Prostate gland (tissue), 2 donors: ENCODE measurements at regions not wholly inside any gene's neighbourhood (a gene's known extent, or its start where the extent isn't known, plus 50 kb on each side); places are given as distances from the start of the nearest gene placed in this dataset.

Source experiments
- DNase-seq: peaks from one replicate; pipeline ENCODE4 v3.0.0-alpha.2; 2019; ENCODE audit warnings: low spot score
- H3K27ac ChIP-seq, 2 donors: fragments of 200-600 bp; sonication (generic); 2 replicates each; pipeline ENCODE4 v1.5.1; 2017 to 2019
- H3K27me3 ChIP-seq: fragments of 200-600 bp; sonication (generic); replicated peaks from 2 replicates; pipeline ENCODE4 v1.5.1; 2019; ENCODE audit not compliant: insufficient read depth
- H3K36me3 ChIP-seq, 2 donors: fragments of 200-600 bp; sonication (generic); 1 replicate in 1 of 2; 2 replicates in 1 of 2; pipeline versions ENCODE4 v1.5.1 to v1.8.1; 2017 to 2019
- H3K4me1 ChIP-seq: fragments of 200-600 bp; sonication (generic); replicated peaks from 2 replicates; pipeline ENCODE4 v1.5.1; 2019
- H3K4me3 ChIP-seq, 2 donors: fragments of 200-600 bp; sonication (generic); 2 replicates each; pipeline ENCODE4 v1.5.1; 2017 to 2019
- H3K9me3 ChIP-seq: fragments of 200-600 bp; sonication (generic); 2 replicates; pipeline ENCODE4 v1.5.1; 2017
- CTCF ChIP-seq, 4 experiments: fragments of 200-600 bp in 2 of 4; fragments of 450-650 bp in 2 of 4; sonication (generic) in 2 of 4; IDR thresholded peaks; 1 replicate in 3 of 4; 2 replicates in 1 of 4; pipeline ENCODE4 v1.5.1; 2016 to 2019; ENCODE audit warnings: antibody characterized with exemption in 4 of 4, mild to moderate bottlenecking in 2 of 4, moderate library complexity in 2 of 4
- POLR2A ChIP-seq: fragments of 450-650 bp; IDR thresholded peaks from one replicate; pipeline ENCODE4 v1.6.1; 2016; ENCODE audit warnings: antibody characterized with exemption, mild to moderate bottlenecking
- POLR2AphosphoS5 ChIP-seq: sonication (generic); formaldehyde crosslinking; IDR thresholded peaks from one replicate; pipeline ENCODE4 v1.6.1; 2017; ENCODE audit warnings: antibody characterized with exemption
- WGBS: methylation state at CpG from one replicate; pipeline ENCODE4 v1.1.5; 2018; 5-methylcytosine and 5-hydroxymethylcytosine counted together
- intact Hi-C: fragments of 100-400 bp; cut with DNase I; formaldehyde crosslinking; loops from one replicate; pipeline ENCODE4 v1.14.2; 2022

DNA sequence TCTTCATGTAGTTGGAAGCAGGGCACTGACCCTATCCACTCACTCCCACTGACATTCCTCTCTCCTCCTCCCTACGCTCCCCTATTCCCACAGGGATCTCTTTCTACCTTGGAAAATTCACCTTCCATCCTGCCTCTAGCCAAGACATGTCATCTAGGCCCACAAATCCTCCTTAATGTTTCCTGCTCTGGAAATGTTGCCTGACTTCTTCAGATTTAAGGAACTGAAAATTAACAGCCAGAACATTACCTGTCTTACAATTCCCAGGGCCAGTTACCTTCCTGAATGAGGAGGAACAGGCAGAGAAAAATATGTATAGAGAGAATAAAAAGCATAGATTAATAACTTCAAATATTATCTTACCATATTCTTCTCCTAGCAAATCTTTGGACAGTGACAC is 147.3 kb downstream of the MRPL39 start:
- DNase-seq: no peak
- Histone ChIP-seq H3K9me3 (no peaks in the 10 kb centered on the region), H3K27me3 (no peaks in the 10 kb centered on the region), H3K4me3 (no peak overlapping the region), H3K36me3 (no peaks in the 10 kb centered on the region), H3K4me1 (no peaks in the 10 kb centered on the region), H3K27ac (no peak overlapping the region)
- 94% methylated on average over 1 of the region's 1 CpG for WGBS
- intact Hi-C loops: no loop called here
- TF ChIP-seq POLR2A: no peak

GRCh38 chr21:25459365-25459764 is 147.9 kb downstream of the MRPL39 start:
- no peak overlapping the region for H3K27ac ChIP-seq
- intact Hi-C loops: no loop called here
- H3K4me3 ChIP-seq: no peak overlapping the region
- no peaks in the 10 kb centered on the region for H3K27me3 ChIP-seq
- TF ChIP-seq CTCF (IDR thresholded peaks at IDR 0.05): no peak
- no peak for TF ChIP-seq POLR2A
- TF ChIP-seq POLR2AphosphoS5: no peak
- H3K9me3 ChIP-seq: no peaks in the 10 kb centered on the region
- H3K4me1 ChIP-seq: no peaks in the 10 kb centered on the region
- DNase-seq: no peak
- no peaks in the 10 kb centered on the region for H3K36me3 ChIP-seq

DNA sequence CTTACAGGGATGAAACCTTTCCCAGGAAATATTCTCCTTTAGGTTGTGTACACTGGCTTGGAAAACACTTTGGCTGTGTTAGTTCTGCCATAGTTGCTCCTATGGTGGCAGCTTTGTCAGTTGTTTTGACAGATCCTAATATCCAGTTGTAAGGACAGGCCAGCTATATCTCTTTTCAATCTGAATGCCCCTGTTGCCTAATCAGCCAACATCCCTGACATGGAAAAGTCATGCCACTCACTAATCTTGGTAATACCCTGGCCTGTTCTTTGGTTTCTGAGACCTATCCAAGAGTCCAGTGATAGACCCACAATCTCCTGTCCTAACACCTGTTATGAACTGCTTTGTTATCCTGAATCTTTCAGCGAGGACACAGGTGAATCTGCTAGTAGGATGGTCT is 148.8 kb downstream of the MRPL39 start:
- intact Hi-C loops: no loop called here

DNA sequence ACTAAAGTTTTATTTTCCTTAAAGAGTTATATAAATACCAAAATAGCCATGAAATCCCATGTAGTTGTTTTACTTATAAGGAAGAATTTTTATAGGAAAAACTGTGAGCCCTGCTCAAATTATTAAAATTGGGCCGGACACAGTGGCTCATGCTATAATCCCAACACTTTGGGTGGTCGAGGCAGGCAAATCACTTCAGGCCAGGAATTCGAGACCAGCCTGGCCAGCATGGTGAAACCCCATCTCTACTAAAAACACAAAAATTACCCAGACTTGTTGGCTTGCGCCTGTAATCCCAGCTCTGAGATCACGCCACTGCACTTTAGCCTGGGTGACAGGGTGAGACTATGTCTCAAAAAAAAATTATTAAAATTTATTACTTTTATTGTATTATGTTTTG is 149.3 kb downstream of the MRPL39 start:
- Histone ChIP-seq H3K27me3 (no peaks in the 10 kb centered on the region), H3K4me3 (no peak overlapping the region), H3K9me3 (no peaks in the 10 kb centered on the region), H3K4me1 (no peaks in the 10 kb centered on the region), H3K36me3 (no peaks in the 10 kb centered on the region), H3K27ac (no peak overlapping the region)
- 93% methylated on average over 5 of the region's 5 CpGs for WGBS
- intact Hi-C loops: no loop called here
- no peak for DNase-seq
- TF ChIP-seq POLR2AphosphoS5 (no peak), CTCF (IDR thresholded peaks at IDR 0.05) (no peak), POLR2A (no peak)

More for the DNA sequence above, 148.8 kb downstream of the MRPL39 start:
- H3K4me1 ChIP-seq: no peaks in the 10 kb centered on the region
- 85% methylated on average over 1 of the region's 1 CpG for WGBS
- H3K9me3 ChIP-seq: no peaks in the 10 kb centered on the region
- H3K27ac ChIP-seq: no peak overlapping the region
- TF ChIP-seq POLR2A: no peak
- TF ChIP-seq POLR2AphosphoS5: no peak
- no peak for TF ChIP-seq CTCF (IDR thresholded peaks at IDR 0.05)
- DNase-seq: no peak
- no peak overlapping the region for H3K4me3 ChIP-seq
- H3K27me3 ChIP-seq: no peaks in the 10 kb centered on the region
- H3K36me3 ChIP-seq: no peaks in the 10 kb centered on the region

DNA sequence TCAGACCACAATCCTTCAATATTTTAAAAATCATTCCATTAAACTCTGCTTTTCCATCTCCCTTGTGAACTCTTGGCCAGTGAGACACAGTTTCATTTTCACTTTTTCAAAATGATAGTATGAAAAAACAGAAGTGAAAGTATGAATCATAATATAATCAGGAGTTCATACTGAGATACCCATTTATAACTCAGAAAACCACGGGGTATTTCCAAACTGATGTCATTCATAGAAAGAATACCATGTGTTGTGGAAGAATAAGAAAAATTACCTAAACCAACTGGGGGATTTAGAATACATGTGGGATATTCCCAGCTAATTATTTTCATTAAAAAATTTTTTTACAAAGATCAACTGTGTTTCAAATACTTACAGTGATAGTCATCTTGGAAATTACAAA is 149.9 kb downstream of the MRPL39 start:
- no peaks in the 10 kb centered on the region for H3K9me3 ChIP-seq
- intact Hi-C loops: no loop called here
- no peak overlapping the region for H3K4me3 ChIP-seq
- no peak overlapping the region for H3K27ac ChIP-seq
- WGBS: 16% methylated on average over 1 of the region's 1 CpG
- no peaks in the 10 kb centered on the region for H3K4me1 ChIP-seq
- H3K36me3 ChIP-seq: no peaks in the 10 kb centered on the region
- DNase-seq: no peak
- H3K27me3 ChIP-seq: no peaks in the 10 kb centered on the region
- no peak for TF ChIP-seq CTCF (IDR thresholded peaks at IDR 0.05)
- TF ChIP-seq POLR2AphosphoS5: no peak
- TF ChIP-seq POLR2A: no peak
